Type B pancreatic cell (in vitro differentiated cells): ENCODE measurements at regions not wholly inside any gene's neighbourhood (a gene's known extent, or its start where the extent isn't known, plus 50 kb on each side); places are given as distances from the start of the nearest gene placed in this dataset.
A peak's percentile ranks its signal among the peaks of the same experiment; 100 is the strongest.

ENCODE experiments used
- DNase-seq: peaks from one replicate; pipeline ENCODE4 v3.0.0; 2021; ENCODE audit warnings: mixed read lengths; ENCODE audit not compliant: unreplicated experiment; ENCODE audit errors: extremely low spot score
- H3K27ac Mint-ChIP-seq: 2 replicates; pipeline ENCODE4 v1.8.0; 2021; ENCODE audit warnings: mild to moderate bottlenecking, mixed read lengths
- H3K27me3 Mint-ChIP-seq: 2 replicates; pipeline ENCODE4 v1.8.0; 2021; ENCODE audit warnings: mixed read lengths
- H3K36me3 Mint-ChIP-seq: 2 replicates; pipeline ENCODE4 v1.8.0; 2021; ENCODE audit warnings: mixed read lengths
- H3K4me1 Mint-ChIP-seq: one replicate; pipeline ENCODE4 v1.8.0; 2021; ENCODE audit warnings: mixed read lengths; ENCODE audit not compliant: unreplicated experiment
- H3K4me3 Mint-ChIP-seq: 2 replicates; pipeline ENCODE4 v1.8.0; 2021; ENCODE audit warnings: mild to moderate bottlenecking, mixed read lengths
- H3K9me3 Mint-ChIP-seq: 2 replicates; pipeline ENCODE4 v1.8.0; 2021; ENCODE audit warnings: mixed read lengths
- CTCF ChIP-seq: fragments of 200-600 bp; sonication (generic); conservative IDR thresholded peaks from 2 replicates; pipeline ENCODE4 v1.5.0; 2021; ENCODE audit warnings: antibody characterized with exemption, mild to moderate bottlenecking

GRCh38 chrX:43573441-43574015, 82.6 kb upstream of the MAOA start:
- H3K27me3 Mint-ChIP-seq: no peaks in the 10 kb centered on the region
- no peaks in the 10 kb centered on the region for H3K4me1 Mint-ChIP-seq
- no peak overlapping the region for H3K4me3 Mint-ChIP-seq
- H3K36me3 Mint-ChIP-seq: no peaks in the 10 kb centered on the region
- DNase-seq: no peak
- no peak overlapping the region for H3K27ac Mint-ChIP-seq
- no peaks in the 10 kb centered on the region for H3K9me3 Mint-ChIP-seq
- TF ChIP-seq CTCF: no peak

GRCh38 chrX:43580621-43581020, 75.5 kb upstream of the MAOA start:
- Mint-ChIP-seq H3K4me1 (no peaks in the 10 kb centered on the region), H3K9me3 (peaks cover 6% of the 10 kb centered on the region), H3K27me3 (no peaks in the 10 kb centered on the region), H3K4me3 (no peak overlapping the region), H3K27ac (peak overlapping the region; percentile 35), H3K36me3 (no peaks in the 10 kb centered on the region)
- TF ChIP-seq CTCF: no peak
- DNase-seq: no peak

GRCh38 chrX:43581167-43581566, 74.9 kb upstream of the MAOA start:
- no peak overlapping the region for H3K4me3 Mint-ChIP-seq
- no peaks in the 10 kb centered on the region for H3K27me3 Mint-ChIP-seq
- DNase-seq: no peak
- no peak overlapping the region for H3K27ac Mint-ChIP-seq
- TF ChIP-seq CTCF: no peak
- H3K9me3 Mint-ChIP-seq: peaks cover 6% of the 10 kb centered on the region
- no peaks in the 10 kb centered on the region for H3K36me3 Mint-ChIP-seq
- H3K4me1 Mint-ChIP-seq: no peaks in the 10 kb centered on the region

DNA sequence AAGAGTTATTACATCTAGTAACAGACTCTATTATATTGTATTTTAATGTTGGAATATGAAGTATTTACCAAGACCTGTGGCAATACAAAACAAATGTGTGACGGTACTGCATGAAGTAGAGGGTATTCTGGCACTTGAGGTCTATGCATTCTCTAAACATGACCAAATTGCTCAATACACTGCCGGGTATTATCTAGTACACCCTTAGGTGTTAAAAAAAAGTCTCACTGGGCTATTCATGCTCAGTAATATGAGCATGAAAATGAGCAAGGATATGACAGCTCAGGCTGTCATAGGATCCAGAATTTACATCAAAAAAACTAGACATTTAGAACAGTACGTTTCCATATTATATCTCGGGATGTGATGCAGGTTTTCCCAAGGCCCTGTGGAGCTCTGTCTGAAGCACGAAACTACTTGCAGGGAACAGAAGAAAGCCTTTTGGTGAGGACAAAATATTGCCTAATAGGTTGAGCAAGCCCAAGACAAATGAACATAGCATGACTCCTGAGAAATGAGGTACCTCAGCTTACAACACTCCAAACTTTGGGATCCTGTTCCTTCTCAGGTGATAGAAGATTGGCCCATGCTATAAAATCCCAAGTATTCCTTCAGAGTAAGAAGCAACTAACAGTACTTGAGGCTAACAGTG, 74.1 kb upstream of the MAOA start:
- H3K27ac Mint-ChIP-seq: no peak overlapping the region
- no peak for TF ChIP-seq CTCF
- H3K4me1 Mint-ChIP-seq: no peaks in the 10 kb centered on the region
- no peaks in the 10 kb centered on the region for H3K27me3 Mint-ChIP-seq
- no peak for DNase-seq
- no peaks in the 10 kb centered on the region for H3K36me3 Mint-ChIP-seq
- no peak overlapping the region for H3K4me3 Mint-ChIP-seq
- peaks cover 6% of the 10 kb centered on the region for H3K9me3 Mint-ChIP-seq

GRCh38 chrX:43582540-43582913, 73.6 kb upstream of the MAOA start:
- H3K36me3 Mint-ChIP-seq: no peaks in the 10 kb centered on the region
- no peak for TF ChIP-seq CTCF
- DNase-seq: no peak
- no peaks in the 10 kb centered on the region for H3K4me1 Mint-ChIP-seq
- no peak overlapping the region for H3K4me3 Mint-ChIP-seq
- H3K9me3 Mint-ChIP-seq: peaks cover 6% of the 10 kb centered on the region
- H3K27me3 Mint-ChIP-seq: no peaks in the 10 kb centered on the region
- H3K27ac Mint-ChIP-seq: no peak overlapping the region
